WTC11 (cell line): ENCODE measurements at regions not wholly inside any gene's neighbourhood (a gene's known extent, or its start where the extent isn't known, plus 50 kb on each side); places are given as distances from the start of the nearest gene placed in this dataset.

Experiments
- ATAC-seq: fragments of 200-7000 bp; cut with Tn5 transposase; 2 replicates; pipeline ENCODE4 v1.10.0; 2021; ENCODE audit warnings: mild to moderate bottlenecking, moderate library complexity
- CTCF ChIA-PET: fragments of 300-600 bp; sonication (Branson Sonifier 250); formaldehyde crosslinking; loops from one replicate; lab custom pipeline; 2021; ENCODE audit warnings: antibody characterized with exemption; lab: Charles Lee
- POLR2A ChIA-PET: fragments of 350-600 bp; sonication (Branson Sonifier 250); formaldehyde crosslinking; loops from one replicate; lab custom pipeline; 2021; ENCODE audit warnings: antibody characterized with exemption; lab: Charles Lee
- DNase-seq: peaks from one replicate; pipeline ENCODE4 v3.0.0; 2021; ENCODE audit warnings: low spot score
- H3K27ac Mint-ChIP-seq: 2 replicates; pipeline ENCODE4 v1.8.0; 2021; ENCODE audit warnings: mixed read lengths
- H3K27me3 Mint-ChIP-seq: 2 replicates; pipeline ENCODE4 v1.8.0; 2021; ENCODE audit warnings: low read depth, mild to moderate bottlenecking, moderate library complexity, mixed read lengths
- H3K36me3 Mint-ChIP-seq: 2 replicates; pipeline ENCODE4 v1.8.0; 2021; ENCODE audit warnings: mixed read lengths
- H3K4me1 Mint-ChIP-seq: 2 replicates; pipeline ENCODE4 v1.8.0; 2022; ENCODE audit warnings: mixed read lengths
- H3K4me3 Mint-ChIP-seq: 2 replicates; pipeline ENCODE4 v1.8.0; 2021; ENCODE audit warnings: mild to moderate bottlenecking, moderate library complexity, mixed read lengths
- H3K9me3 Mint-ChIP-seq: 2 replicates; pipeline ENCODE4 v1.8.0; 2021; ENCODE audit warnings: mixed read lengths
- CBFB ChIP-seq: sonication (generic); formaldehyde crosslinking; IDR thresholded peaks from 2 replicates; pipeline ENCODE4 v1.8.1; 2022; ENCODE audit warnings: mild to moderate bottlenecking, low read depth, missing genetic modification reagents
- CREB1 ChIP-seq: sonication (generic); formaldehyde crosslinking; IDR thresholded peaks from 2 replicates; pipeline ENCODE4 v1.8.0; 2023; ENCODE audit warnings: mild to moderate bottlenecking, missing genetic modification reagents
- ELF4 ChIP-seq: sonication (generic); formaldehyde crosslinking; IDR thresholded peaks from 2 replicates; pipeline ENCODE4 v1.8.1; 2022; ENCODE audit warnings: low read depth, mild to moderate bottlenecking, moderate library complexity, missing genetic modification reagents
- FOXJ3 ChIP-seq: sonication (generic); formaldehyde crosslinking; IDR thresholded peaks from 2 replicates; pipeline ENCODE4 v1.9.0; 2021; ENCODE audit warnings: missing genetic modification reagents, mild to moderate bottlenecking, borderline replicate concordance
- MXD4 ChIP-seq: fragments of 250-450 bp; sonication (Bioruptor Pico); IDR thresholded peaks from 2 replicates; pipeline ENCODE4 v1.8.0; 2021; ENCODE audit warnings: mild to moderate bottlenecking, moderate library complexity, borderline replicate concordance
- NFYB ChIP-seq: sonication (generic); formaldehyde crosslinking; conservative IDR thresholded peaks from 2 replicates; pipeline ENCODE4 v1.8.0; 2022; ENCODE audit warnings: low read depth, missing genetic modification reagents
- SMAD3 ChIP-seq: sonication (generic); formaldehyde crosslinking; IDR thresholded peaks from 2 replicates; pipeline ENCODE4 v1.8.0; 2022; ENCODE audit warnings: missing genetic modification reagents, mild to moderate bottlenecking, borderline replicate concordance
- SMAD4 ChIP-seq: sonication (generic); formaldehyde crosslinking; IDR thresholded peaks from 2 replicates; pipeline ENCODE4 v1.8.0; 2022; ENCODE audit warnings: mild to moderate bottlenecking, missing genetic modification reagents
- TCF7 ChIP-seq: sonication (generic); formaldehyde crosslinking; IDR thresholded peaks from 2 replicates; pipeline ENCODE4 v1.8.0; 2022; ENCODE audit warnings: mild to moderate bottlenecking, low read depth, missing genetic modification reagents, moderate library complexity
- TEAD1 ChIP-seq: sonication (generic); formaldehyde crosslinking; IDR thresholded peaks from 2 replicates; pipeline ENCODE4 v1.8.0; 2022; ENCODE audit warnings: mild to moderate bottlenecking, missing genetic modification reagents
- ZNF219 ChIP-seq: sonication (generic); formaldehyde crosslinking; IDR thresholded peaks from 2 replicates; pipeline ENCODE4 v1.8.0; 2023; ENCODE audit warnings: missing genetic modification reagents, mild to moderate bottlenecking, borderline replicate concordance
- ZNF317 ChIP-seq: sonication (generic); formaldehyde crosslinking; IDR thresholded peaks from 2 replicates; pipeline ENCODE4 v1.8.1; 2023; ENCODE audit warnings: low read depth, mild to moderate bottlenecking, moderate library complexity, missing genetic modification reagents, borderline replicate concordance
- ZNF532 ChIP-seq: fragments of 250-450 bp; sonication (Bioruptor Pico); IDR thresholded peaks from 2 replicates; pipeline ENCODE4 v1.9.0; 2021; ENCODE audit warnings: mild to moderate bottlenecking, borderline replicate concordance
- TF ChIP-seq, protein P1 (sequence below): fragments of 250-450 bp; sonication (Bioruptor Pico); conservative IDR thresholded peaks from 2 replicates; pipeline ENCODE4 v1.9.0; 2021; ENCODE audit warnings: mild to moderate bottlenecking
- TF ChIP-seq, protein P2 (sequence below): sonication (generic); formaldehyde crosslinking; IDR thresholded peaks from 2 replicates; pipeline ENCODE4 v1.8.1; 2022; ENCODE audit warnings: missing genetic modification reagents, borderline replicate concordance
- TF ChIP-seq, protein P3 (sequence below): sonication (generic); formaldehyde crosslinking; IDR thresholded peaks from 2 replicates; pipeline ENCODE4 v1.8.1; 2023; ENCODE audit warnings: mild to moderate bottlenecking, missing genetic modification reagents
- TF ChIP-seq, protein P4 (sequence below): sonication (generic); formaldehyde crosslinking; IDR thresholded peaks from 2 replicates; pipeline ENCODE4 v1.8.1; 2022; ENCODE audit warnings: mild to moderate bottlenecking, moderate library complexity, missing genetic modification reagents
- TF ChIP-seq, protein P5 (sequence below): sonication (generic); formaldehyde crosslinking; IDR thresholded peaks from 2 replicates; pipeline ENCODE4 v1.8.0; 2022; ENCODE audit warnings: mild to moderate bottlenecking, missing genetic modification reagents
- TF ChIP-seq, protein P6 (sequence below): sonication (generic); formaldehyde crosslinking; IDR thresholded peaks from 2 replicates; pipeline ENCODE4 v1.8.0; 2022; ENCODE audit warnings: mild to moderate bottlenecking, missing genetic modification reagents

DNA sequence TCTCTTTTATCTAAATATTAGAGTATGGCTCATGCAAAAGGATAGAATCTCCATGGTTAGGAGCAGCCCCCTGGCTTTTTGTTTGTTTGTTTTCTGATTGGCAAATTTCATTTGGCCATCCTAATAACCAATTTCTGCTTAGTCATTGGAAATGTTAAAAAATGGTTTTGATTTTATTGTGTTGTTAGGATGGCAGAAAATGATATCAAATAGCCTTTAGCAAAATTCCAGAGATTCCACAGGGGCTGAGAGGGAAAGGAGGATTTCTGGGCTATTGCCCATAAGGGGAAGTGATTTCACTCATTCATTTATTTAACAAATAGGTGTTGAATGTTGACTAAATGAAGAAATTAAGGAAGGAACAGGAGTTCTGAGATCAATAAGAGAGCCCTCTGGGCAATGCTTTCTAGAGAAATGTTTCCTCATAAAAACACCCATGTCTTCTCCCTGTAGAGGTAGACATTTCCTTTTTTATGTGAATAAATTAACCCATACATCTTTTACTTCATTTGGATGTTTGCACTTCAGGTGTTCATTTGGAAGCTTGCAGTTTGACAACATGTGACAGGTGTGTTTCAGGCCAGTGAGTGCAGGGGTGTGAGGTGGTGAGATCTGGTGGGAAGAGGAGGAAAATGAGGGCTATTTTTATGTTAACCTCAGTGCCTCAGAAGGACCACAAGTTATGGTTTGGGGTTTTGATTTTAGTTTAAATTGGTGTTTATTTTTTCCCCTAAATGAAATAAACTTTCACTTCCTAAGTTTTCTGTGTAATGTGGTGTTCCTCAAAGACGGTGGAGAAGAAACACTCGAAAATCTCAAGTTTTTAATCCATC is 61.7 kb upstream of the EPC2 start (continued):
- TF ChIP-seq, protein P1, sequence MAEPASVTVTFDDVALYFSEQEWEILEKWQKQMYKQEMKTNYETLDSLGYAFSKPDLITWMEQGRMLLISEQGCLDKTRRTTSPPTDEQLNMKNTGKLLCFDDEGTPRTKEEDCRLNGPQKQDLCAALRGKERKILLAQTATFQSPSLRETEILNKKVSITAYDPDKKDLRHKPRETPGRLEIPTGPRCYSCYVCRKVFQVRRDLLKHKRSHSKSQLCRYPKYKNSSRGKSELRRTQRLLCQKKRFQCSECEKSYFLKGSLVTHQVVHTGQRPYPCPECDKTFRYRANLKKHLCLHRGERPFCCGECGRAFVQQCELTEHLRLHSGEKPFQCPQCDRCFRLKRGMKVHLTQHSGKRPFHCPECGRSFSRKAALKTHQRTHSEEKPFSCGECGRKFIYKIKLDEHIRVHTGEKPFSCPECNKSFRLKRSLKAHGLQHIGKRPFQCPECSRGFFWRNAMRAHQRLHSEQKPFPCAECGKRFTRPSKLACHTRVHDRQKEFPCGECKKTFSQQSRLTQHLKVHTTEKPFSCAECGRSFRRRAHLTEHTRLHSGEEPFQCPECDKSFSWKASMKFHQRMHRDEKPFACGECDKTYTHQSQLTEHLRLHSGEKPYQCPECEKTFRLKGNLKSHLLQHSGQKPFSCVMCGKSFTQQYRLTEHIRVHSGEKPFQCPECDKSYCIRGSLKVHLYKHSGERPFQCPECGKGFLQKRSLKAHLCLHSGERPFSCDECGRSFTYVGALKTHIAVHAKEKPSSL: no peak
- TF ChIP-seq CBFB: no peak
- no peak for TF ChIP-seq ZNF532
- no peak for TF ChIP-seq TCF7 (CRISPR knock-in tag)
- TF ChIP-seq CREB1 (CRISPR knock-in tag): no peak
- TF ChIP-seq ZNF219 (CRISPR knock-in tag): no peak
- TF ChIP-seq, protein P2, sequence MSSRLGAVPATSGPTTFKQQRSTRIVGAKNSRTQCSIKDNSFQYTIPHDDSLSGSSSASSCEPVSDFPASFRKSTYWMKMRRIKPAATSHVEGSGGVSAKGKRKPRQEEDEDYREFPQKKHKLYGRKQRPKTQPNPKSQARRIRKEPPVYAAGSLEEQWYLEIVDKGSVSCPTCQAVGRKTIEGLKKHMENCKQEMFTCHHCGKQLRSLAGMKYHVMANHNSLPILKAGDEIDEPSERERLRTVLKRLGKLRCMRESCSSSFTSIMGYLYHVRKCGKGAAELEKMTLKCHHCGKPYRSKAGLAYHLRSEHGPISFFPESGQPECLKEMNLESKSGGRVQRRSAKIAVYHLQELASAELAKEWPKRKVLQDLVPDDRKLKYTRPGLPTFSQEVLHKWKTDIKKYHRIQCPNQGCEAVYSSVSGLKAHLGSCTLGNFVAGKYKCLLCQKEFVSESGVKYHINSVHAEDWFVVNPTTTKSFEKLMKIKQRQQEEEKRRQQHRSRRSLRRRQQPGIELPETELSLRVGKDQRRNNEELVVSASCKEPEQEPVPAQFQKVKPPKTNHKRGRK (CRISPR knock-in tag): no peak
- TF ChIP-seq SMAD4 (CRISPR knock-in tag): no peak
- TF ChIP-seq NFYB (CRISPR knock-in tag): no peak
- TF ChIP-seq TEAD1 (CRISPR knock-in tag): no peak
- TF ChIP-seq ZNF317: no peak
- TF ChIP-seq, protein P3, sequence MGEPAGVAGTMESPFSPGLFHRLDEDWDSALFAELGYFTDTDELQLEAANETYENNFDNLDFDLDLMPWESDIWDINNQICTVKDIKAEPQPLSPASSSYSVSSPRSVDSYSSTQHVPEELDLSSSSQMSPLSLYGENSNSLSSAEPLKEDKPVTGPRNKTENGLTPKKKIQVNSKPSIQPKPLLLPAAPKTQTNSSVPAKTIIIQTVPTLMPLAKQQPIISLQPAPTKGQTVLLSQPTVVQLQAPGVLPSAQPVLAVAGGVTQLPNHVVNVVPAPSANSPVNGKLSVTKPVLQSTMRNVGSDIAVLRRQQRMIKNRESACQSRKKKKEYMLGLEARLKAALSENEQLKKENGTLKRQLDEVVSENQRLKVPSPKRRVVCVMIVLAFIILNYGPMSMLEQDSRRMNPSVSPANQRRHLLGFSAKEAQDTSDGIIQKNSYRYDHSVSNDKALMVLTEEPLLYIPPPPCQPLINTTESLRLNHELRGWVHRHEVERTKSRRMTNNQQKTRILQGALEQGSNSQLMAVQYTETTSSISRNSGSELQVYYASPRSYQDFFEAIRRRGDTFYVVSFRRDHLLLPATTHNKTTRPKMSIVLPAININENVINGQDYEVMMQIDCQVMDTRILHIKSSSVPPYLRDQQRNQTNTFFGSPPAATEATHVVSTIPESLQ: no peak
- TF ChIP-seq, all 79 proteins: peak for 0

DNA sequence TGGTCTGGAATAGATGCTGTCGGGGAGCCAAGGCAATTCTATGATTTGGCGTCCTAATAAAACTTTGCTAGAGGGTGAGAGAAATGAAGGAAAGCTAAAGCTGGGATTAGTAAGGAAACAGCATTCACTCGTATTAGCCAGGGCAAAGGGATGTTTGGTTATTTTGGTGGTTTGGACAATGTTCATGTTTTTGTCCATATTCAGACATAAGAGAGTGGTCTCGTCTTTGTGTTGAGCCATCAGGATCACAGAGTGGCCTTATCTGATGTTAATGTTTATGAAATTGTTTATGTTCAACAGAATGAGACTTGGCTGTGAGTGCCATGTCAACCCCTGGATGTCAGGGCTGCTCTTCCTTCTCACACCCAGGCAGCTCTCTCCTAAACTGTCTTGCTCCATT is 58.9 kb upstream of the EPC2 start:
- Mint-ChIP-seq H3K36me3 (no peaks in the 10 kb centered on the region), H3K9me3 (peaks cover 7% of the 10 kb centered on the region), H3K27ac (no peak overlapping the region), H3K27me3 (no peaks in the 10 kb centered on the region), H3K4me3 (no peak overlapping the region), H3K4me1 (peaks cover 24% of the 10 kb centered on the region)
- DNase-seq (no peak), ATAC-seq (no peak; the same call in 1 of the 2 replicates)
- POLR2A ChIA-PET: no interaction called here
- CTCF ChIA-PET: interaction anchor here (0.7 kb wide), 1 partner anchor 15 kb away, joined by 3 read pairs; no protein-coding TSS in a partner anchor
- TF ChIP-seq, protein P4, sequence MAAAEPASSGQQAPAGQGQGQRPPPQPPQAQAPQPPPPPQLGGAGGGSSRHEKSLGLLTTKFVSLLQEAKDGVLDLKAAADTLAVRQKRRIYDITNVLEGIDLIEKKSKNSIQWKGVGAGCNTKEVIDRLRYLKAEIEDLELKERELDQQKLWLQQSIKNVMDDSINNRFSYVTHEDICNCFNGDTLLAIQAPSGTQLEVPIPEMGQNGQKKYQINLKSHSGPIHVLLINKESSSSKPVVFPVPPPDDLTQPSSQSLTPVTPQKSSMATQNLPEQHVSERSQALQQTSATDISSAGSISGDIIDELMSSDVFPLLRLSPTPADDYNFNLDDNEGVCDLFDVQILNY (CRISPR knock-in tag): no peak
- TF ChIP-seq, protein P5, sequence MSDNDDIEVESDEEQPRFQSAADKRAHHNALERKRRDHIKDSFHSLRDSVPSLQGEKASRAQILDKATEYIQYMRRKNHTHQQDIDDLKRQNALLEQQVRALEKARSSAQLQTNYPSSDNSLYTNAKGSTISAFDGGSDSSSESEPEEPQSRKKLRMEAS (CRISPR knock-in tag): no peak
- no peak for TF ChIP-seq MXD4 (CRISPR knock-in tag)
- TF ChIP-seq ELF4: no peak
- TF ChIP-seq, protein P6, sequence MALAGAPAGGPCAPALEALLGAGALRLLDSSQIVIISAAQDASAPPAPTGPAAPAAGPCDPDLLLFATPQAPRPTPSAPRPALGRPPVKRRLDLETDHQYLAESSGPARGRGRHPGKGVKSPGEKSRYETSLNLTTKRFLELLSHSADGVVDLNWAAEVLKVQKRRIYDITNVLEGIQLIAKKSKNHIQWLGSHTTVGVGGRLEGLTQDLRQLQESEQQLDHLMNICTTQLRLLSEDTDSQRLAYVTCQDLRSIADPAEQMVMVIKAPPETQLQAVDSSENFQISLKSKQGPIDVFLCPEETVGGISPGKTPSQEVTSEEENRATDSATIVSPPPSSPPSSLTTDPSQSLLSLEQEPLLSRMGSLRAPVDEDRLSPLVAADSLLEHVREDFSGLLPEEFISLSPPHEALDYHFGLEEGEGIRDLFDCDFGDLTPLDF (CRISPR knock-in tag): no peak
- TF ChIP-seq, protein P3: no peak
- TF ChIP-seq SMAD3: no peak
- TF ChIP-seq FOXJ3: no peak
